ENCODE measurements at regions not wholly inside any gene's neighbourhood (a gene's known extent, or its start where the extent isn't known, plus 50 kb on each side); places are given as distances from the start of the nearest gene placed in this dataset.
"Not testable (repeated sequence)": the region's sequence is repeated elsewhere in the genome, so short reads cannot be mapped to it uniquely, and the experiment has no call there.

GRCh38 chr4:187090832-187091231 lies 367.2 kb upstream of the FAT1 start:
- not testable (repeated sequence) for TF ChIP-seq CTCF (conservative IDR thresholded peaks at IDR 0.05; ENCODE audit: low read depth, low read length); EZH2 (IDR thresholded peaks at IDR 0.05; ENCODE audit: borderline replicate concordance, low read depth, low read length, poor library complexity, severe bottlenecking)

Measured in A673 (cell line).